Astrocyte of the spinal cord (primary cell): ENCODE measurements at regions not wholly inside any gene's neighbourhood (a gene's known extent, or its start where the extent isn't known, plus 50 kb on each side); places are given as distances from the start of the nearest gene placed in this dataset.
A peak's percentile ranks its signal among the peaks of the same experiment; 100 is the strongest.

Experiments
- DNase-seq: peaks from one replicate; pipeline ENCODE4 v3.0.0; 2011; ENCODE audit warnings: low read depth, low spot score
- H3K4me3 ChIP-seq: 2 replicates; pipeline ENCODE4 v1.5.1; 2011; ENCODE audit warnings: low read depth, mild to moderate bottlenecking, low read length, moderate library complexity
- CTCF ChIP-seq: IDR thresholded peaks from 2 replicates; pipeline ENCODE4 v1.5.1; 2012; ENCODE audit warnings: low read depth, mild to moderate bottlenecking, low read length, inconsistent platforms
- in situ Hi-C: cut with HindIII; loops from 2 replicates; pipeline ENCODE4 v1.10.0; 2017; ENCODE audit warnings: low sequenced_read_pairs

GRCh38 chr6:168218785-168219566 is 100.6 kb downstream of the DACT2 start:
- no peak overlapping the region for H3K4me3 ChIP-seq
- DNase-seq = peak; percentile 14
- TF ChIP-seq CTCF = no peak
- in situ Hi-C loops = no loop called here

- no peak overlapping the region for H3K4me3 ChIP-seq
- TF ChIP-seq CTCF = no peak
- in situ Hi-C loops = no loop called here
- DNase-seq = no peak
Measured at GRCh38 chr6:168217880-168218537, 101.6 kb downstream of the DACT2 start.

- no peak overlapping the region for H3K4me3 ChIP-seq
- DNase-seq = no peak
- in situ Hi-C loops = no loop called here
- TF ChIP-seq CTCF = no peak
Measured at GRCh38 chr6:168217216-168217879, 102.2 kb downstream of the DACT2 start.

GRCh38 chr6:168216751-168217191 is 102.8 kb downstream of the DACT2 start:
- in situ Hi-C loops = no loop called here
- no peak for DNase-seq
- H3K4me3 ChIP-seq = no peak overlapping the region
- no peak for TF ChIP-seq CTCF

- no peak for TF ChIP-seq CTCF
- no peak for DNase-seq
- no peak overlapping the region for H3K4me3 ChIP-seq
- in situ Hi-C loops = no loop called here
Measured at GRCh38 chr6:168216117-168216516, 103.5 kb downstream of the DACT2 start.

- in situ Hi-C loops = no loop called here
- no peak for TF ChIP-seq CTCF
- no peak overlapping the region for H3K4me3 ChIP-seq
- no peak for DNase-seq
Measured at GRCh38 chr6:168215121-168215808, 104.3 kb downstream of the DACT2 start.
